GM18858 (cell line): ENCODE measurements at regions not wholly inside any gene's neighbourhood (a gene's known extent, or its start where the extent isn't known, plus 50 kb on each side); places are given as distances from the start of the nearest gene placed in this dataset.

Experiments used
- ATAC-seq: cut with Tn5 transposase; IDR thresholded peaks from one replicate; pipeline ENCODE4 v1.9.1; 2021; ENCODE audit not compliant: unreplicated experiment

- ATAC-seq, result no peak
Measured at GRCh38 chr14:31993521-31993951, 83.6 kb upstream of the ARHGAP5 start.

- ATAC-seq, result no peak
Measured at GRCh38 chr14:31994391-31995033, 82.6 kb upstream of the ARHGAP5 start.

- no peak for ATAC-seq
Measured at GRCh38 chr14:32003585-32003984, 73.5 kb upstream of the ARHGAP5 start.

- no peak for ATAC-seq
Measured at GRCh38 chr14:32004300-32004699, 72.8 kb upstream of the ARHGAP5 start.

- ATAC-seq, result no peak
Measured at GRCh38 chr14:32005628-32006027, 71.5 kb upstream of the ARHGAP5 start.

- no peak for ATAC-seq
Measured at GRCh38 chr14:32006263-32007110, 70.6 kb upstream of the ARHGAP5 start.

GRCh38 chr14:32007755-32008362 lies 69.2 kb upstream of the ARHGAP5 start:
- ATAC-seq, result no peak

GRCh38 chr14:32008602-32009193 lies 68.4 kb upstream of the ARHGAP5 start:
- ATAC-seq, result no peak

GRCh38 chr14:32009221-32009975 lies 67.7 kb upstream of the ARHGAP5 start:
- ATAC-seq, result no peak

GRCh38 chr14:32009976-32010581 lies 67.0 kb upstream of the ARHGAP5 start:
- ATAC-seq, result no peak

GRCh38 chr14:32010604-32011125 lies 66.4 kb upstream of the ARHGAP5 start:
- no peak for ATAC-seq

GRCh38 chr14:32011225-32011624 lies 65.9 kb upstream of the ARHGAP5 start:
- no peak for ATAC-seq

- ATAC-seq, result no peak
Measured at GRCh38 chr14:32012062-32012461, 65.0 kb upstream of the ARHGAP5 start.

GRCh38 chr14:32012571-32012970 lies 64.5 kb upstream of the ARHGAP5 start:
- no peak for ATAC-seq

GRCh38 chr14:32013083-32013482 lies 64.0 kb upstream of the ARHGAP5 start:
- ATAC-seq, result no peak

- no peak for ATAC-seq
Measured at GRCh38 chr14:32014057-32014456, 63.0 kb upstream of the ARHGAP5 start.

- ATAC-seq, result no peak
Measured at GRCh38 chr14:32014498-32014897, 62.6 kb upstream of the ARHGAP5 start.

GRCh38 chr14:32015166-32015565 lies 61.9 kb upstream of the ARHGAP5 start:
- no peak for ATAC-seq

GRCh38 chr14:32017587-32017986 lies 59.5 kb upstream of the ARHGAP5 start:
- ATAC-seq, result no peak

- ATAC-seq, result no peak
Measured at GRCh38 chr14:32018391-32019092, 58.6 kb upstream of the ARHGAP5 start.
